Esophagus squamous epithelium (tissue), 4 donors: ENCODE measurements at regions not wholly inside any gene's neighbourhood (a gene's known extent, or its start where the extent isn't known, plus 50 kb on each side); places are given as distances from the start of the nearest gene placed in this dataset.

Experiments used
- CTCF ChIP-seq, 6 experiments: fragments of 450-650 bp in 4 of 6; fragments of 200-600 bp in 2 of 6; sonication (generic) in 2 of 6; IDR thresholded peaks; one replicate each; pipeline ENCODE4 v1.5.1; 2016 to 2019; ENCODE audit warnings: antibody characterized with exemption in 6 of 6, mild to moderate bottlenecking in 4 of 6, moderate library complexity in 4 of 6
- POLR2A ChIP-seq, 4 donors: fragments of 450-650 bp; IDR thresholded peaks; one replicate each; pipeline ENCODE4 v1.6.1; 2017; ENCODE audit warnings: antibody characterized with exemption in 4 of 4, mild to moderate bottlenecking in 4 of 4, moderate library complexity in 3 of 4

GRCh38 chr3:22122567-22122966 is 371.6 kb upstream of the ZNF385D start:
- TF ChIP-seq CTCF (IDR thresholded peaks at IDR 0.05) = no peak
- no peak for TF ChIP-seq POLR2A (IDR thresholded peaks at IDR 0.05)
